ENCODE measurements at regions not wholly inside any gene's neighbourhood (a gene's known extent, or its start where the extent isn't known, plus 50 kb on each side); places are given as distances from the start of the nearest gene placed in this dataset.
"Not testable (repeated sequence)": the region's sequence is repeated elsewhere in the genome, so short reads cannot be mapped to it uniquely, and the experiment has no call there.

GRCh38 chr2:117342415-117342814 is 472.1 kb upstream of the DDX18 start:
- H3K4me3 ChIP-seq (ENCODE audit: control insufficient read depth, low read depth, low read length), result no peak overlapping the region
- TF ChIP-seq CTCF (IDR thresholded peaks at IDR 0.05; ENCODE audit: control insufficient read depth, insufficient read depth, low read depth, low read length, missing control alignments), result no peak
- no peak for DNase-seq (ENCODE audit: low read depth)

- TF ChIP-seq CTCF (IDR thresholded peaks at IDR 0.05; ENCODE audit: control insufficient read depth, insufficient read depth, low read depth, low read length, missing control alignments), result no peak
- no peak overlapping the region for H3K4me3 ChIP-seq (ENCODE audit: control insufficient read depth, low read depth, low read length)
- no peak for DNase-seq (ENCODE audit: low read depth)
These were observed 464.8 kb upstream of the DDX18 start for GRCh38 chr2:117349687-117350086.

GRCh38 chr2:117351396-117351795 is 463.1 kb upstream of the DDX18 start:
- no peak for TF ChIP-seq CTCF (IDR thresholded peaks at IDR 0.05; ENCODE audit: control insufficient read depth, insufficient read depth, low read depth, low read length, missing control alignments)
- no peak for DNase-seq (ENCODE audit: low read depth)
- no peak overlapping the region for H3K4me3 ChIP-seq (ENCODE audit: control insufficient read depth, low read depth, low read length)

GRCh38 chr2:117359266-117359914 is 455.1 kb upstream of the DDX18 start:
- no peak for DNase-seq (ENCODE audit: low read depth)
- no peak for TF ChIP-seq CTCF (IDR thresholded peaks at IDR 0.05; ENCODE audit: control insufficient read depth, insufficient read depth, low read depth, low read length, missing control alignments)
- no peak overlapping the region for H3K4me3 ChIP-seq (ENCODE audit: control insufficient read depth, low read depth, low read length)

GRCh38 chr2:117360586-117360985 is 453.9 kb upstream of the DDX18 start:
- no peak for TF ChIP-seq CTCF (IDR thresholded peaks at IDR 0.05; ENCODE audit: control insufficient read depth, insufficient read depth, low read depth, low read length, missing control alignments)
- no peak overlapping the region for H3K4me3 ChIP-seq (ENCODE audit: control insufficient read depth, low read depth, low read length)
- DNase-seq (ENCODE audit: low read depth), result no peak

- no peak for TF ChIP-seq CTCF (IDR thresholded peaks at IDR 0.05; ENCODE audit: control insufficient read depth, insufficient read depth, low read depth, low read length, missing control alignments)
- H3K4me3 ChIP-seq (ENCODE audit: control insufficient read depth, low read depth, low read length), result no peak overlapping the region
- DNase-seq (ENCODE audit: low read depth), result no peak
These were observed 435.8 kb upstream of the DDX18 start for GRCh38 chr2:117378653-117379052.

- no peak for TF ChIP-seq CTCF (IDR thresholded peaks at IDR 0.05; ENCODE audit: control insufficient read depth, insufficient read depth, low read depth, low read length, missing control alignments)
- DNase-seq (ENCODE audit: low read depth), result no peak
- H3K4me3 ChIP-seq (ENCODE audit: control insufficient read depth, low read depth, low read length), result no peak overlapping the region
These were observed 434.6 kb upstream of the DDX18 start for GRCh38 chr2:117379928-117380327.

GRCh38 chr2:117383997-117384396 is 430.5 kb upstream of the DDX18 start:
- H3K4me3 ChIP-seq (ENCODE audit: control insufficient read depth, low read depth, low read length); DNase-seq (ENCODE audit: low read depth): not testable (repeated sequence)

Measured in AG09309 (cell line).